ENCODE measurements at regions not wholly inside any gene's neighbourhood (a gene's known extent, or its start where the extent isn't known, plus 50 kb on each side); places are given as distances from the start of the nearest gene placed in this dataset.

DNA sequence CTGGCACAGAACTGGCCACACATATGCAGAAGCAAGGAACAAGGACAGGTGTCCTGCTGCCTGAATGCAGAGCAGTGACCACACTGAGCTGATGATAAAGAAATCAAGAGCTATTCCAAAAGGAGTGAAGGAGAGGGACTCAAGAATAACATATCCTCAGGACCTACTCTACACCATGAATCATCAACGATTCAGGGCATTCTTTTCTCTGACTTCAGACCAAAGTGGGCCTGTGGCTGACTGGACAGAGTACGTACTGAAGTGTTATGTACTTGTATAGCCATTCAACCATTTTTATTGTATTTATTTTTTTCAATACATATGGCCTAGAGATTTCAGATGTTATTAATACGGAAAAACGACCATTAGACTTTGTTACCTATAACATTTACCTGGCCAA, 177.5 kb upstream of the TMTC1 start:
- ATAC-seq (no peak), DNase-seq (no peak)
- TF ChIP-seq EZH2phosphoT487 (IDR thresholded peaks at IDR 0.05; ENCODE audit: borderline replicate concordance, low read length) (no peak), EZH2 (IDR thresholded peaks at IDR 0.05; ENCODE audit: low read length, unreplicated experiment) (no peak), CTCF (conservative IDR thresholded peaks at IDR 0.05; ENCODE audit: low read depth, low read length) (no peak)
- BruUV-seq (replicated peaks) = no TSS peak
- no peaks in the 10 kb centered on the region for H3F3A ChIP-seq (ENCODE audit: low read length, unreplicated experiment)
- no peaks in the 10 kb centered on the region for H3K79me2 ChIP-seq (ENCODE audit: low read length)
- no peak overlapping the region for H3K4me3 ChIP-seq (ENCODE audit: low read length)
- H3K36me3 ChIP-seq (ENCODE audit: low read depth, low read length) = no peaks in the 10 kb centered on the region
- no peak overlapping the region for H3K27ac ChIP-seq (ENCODE audit: low read length)
- no peaks in the 10 kb centered on the region for H4K20me1 ChIP-seq (ENCODE audit: low read length)
- no peaks in the 10 kb centered on the region for H3K9me3 ChIP-seq (ENCODE audit: low read length)
- no peak overlapping the region for H2AFZ ChIP-seq (ENCODE audit: low read length)
- no peaks in the 10 kb centered on the region for H3K9me2 ChIP-seq (replicated peaks; ENCODE audit: low read length)
- H3K27me3 ChIP-seq (ENCODE audit: low read length) = no peaks in the 10 kb centered on the region
- intact Hi-C loops (cut with micrococcal nuclease) = no loop called here
- POLR2A ChIA-PET (ENCODE audit: unreplicated experiment) = no interaction called here
- CTCF ChIA-PET = no interaction called here
- H3K4me2 ChIP-seq (ENCODE audit: low read length) = no peak overlapping the region
- no peak overlapping the region for H3K9ac ChIP-seq (ENCODE audit: low read length)
- H3K4me1 ChIP-seq (ENCODE audit: insufficient read depth, low read length) = no peaks in the 10 kb centered on the region

DNA sequence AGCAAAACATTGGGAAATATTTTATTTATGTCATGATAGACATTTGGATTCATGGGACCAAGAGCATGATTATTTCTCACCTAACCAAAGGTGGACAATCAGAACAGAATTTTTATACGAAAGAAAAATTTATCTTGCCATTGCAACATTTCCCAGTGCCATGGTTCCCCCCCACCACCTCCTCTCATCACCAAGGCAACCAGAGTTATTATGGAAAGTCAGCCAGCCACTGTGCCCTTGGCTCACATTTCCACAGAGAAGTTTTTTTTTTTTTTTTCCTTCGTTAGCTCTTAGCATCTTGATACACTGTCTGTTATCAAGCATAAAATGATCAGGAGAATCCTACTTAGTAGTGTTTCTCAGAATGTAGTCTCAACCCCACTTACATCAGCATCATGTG, 176.4 kb upstream of the TMTC1 start:
- CTCF ChIA-PET = no interaction called here
- no peak overlapping the region for H3K4me2 ChIP-seq (ENCODE audit: low read length)
- no peaks in the 10 kb centered on the region for H3K27me3 ChIP-seq (ENCODE audit: low read length)
- no TSS peak for BruUV-seq (replicated peaks)
- no peak overlapping the region for H3K4me3 ChIP-seq (ENCODE audit: low read length)
- no peaks in the 10 kb centered on the region for H4K20me1 ChIP-seq (ENCODE audit: low read length)
- H3K79me2 ChIP-seq (ENCODE audit: low read length) = no peaks in the 10 kb centered on the region
- intact Hi-C loops (cut with micrococcal nuclease) = no loop called here
- ATAC-seq = no peak
- TF ChIP-seq EZH2phosphoT487 (IDR thresholded peaks at IDR 0.05; ENCODE audit: borderline replicate concordance, low read length) (no peak), EZH2 (IDR thresholded peaks at IDR 0.05; ENCODE audit: low read length, unreplicated experiment) (no peak), CTCF (conservative IDR thresholded peaks at IDR 0.05; ENCODE audit: low read depth, low read length) (no peak)
- no peaks in the 10 kb centered on the region for H3K9me2 ChIP-seq (replicated peaks; ENCODE audit: low read length)
- DNase-seq = no peak
- no peak overlapping the region for H3K9ac ChIP-seq (ENCODE audit: low read length)
- no peak overlapping the region for H3K27ac ChIP-seq (ENCODE audit: low read length)
- H2AFZ ChIP-seq (ENCODE audit: low read length) = no peak overlapping the region
- POLR2A ChIA-PET (ENCODE audit: unreplicated experiment) = no interaction called here
- no peaks in the 10 kb centered on the region for H3K9me3 ChIP-seq (ENCODE audit: low read length)
- H3K36me3 ChIP-seq (ENCODE audit: low read depth, low read length) = no peaks in the 10 kb centered on the region
- no peaks in the 10 kb centered on the region for H3F3A ChIP-seq (ENCODE audit: low read length, unreplicated experiment)
- H3K4me1 ChIP-seq (ENCODE audit: insufficient read depth, low read length) = no peaks in the 10 kb centered on the region

DNA sequence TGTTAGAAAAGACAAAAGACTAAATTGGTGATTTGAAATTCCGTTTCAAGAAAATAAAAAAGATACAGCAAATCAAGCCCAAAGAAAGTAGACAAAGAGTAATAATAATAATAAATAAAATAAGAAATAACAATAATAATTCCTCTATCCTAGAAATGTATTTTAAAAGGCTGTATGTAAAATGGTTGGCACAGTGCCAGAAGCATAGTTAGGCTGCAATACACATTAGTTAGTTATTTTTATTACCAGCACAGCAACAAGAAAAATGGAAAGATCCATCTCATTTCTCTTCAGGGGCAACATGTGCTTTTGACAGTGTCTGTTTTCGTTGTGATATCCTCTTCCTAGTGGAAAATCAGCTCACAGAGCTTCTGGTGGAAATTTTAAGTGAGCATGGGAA, 174.1 kb upstream of the TMTC1 start:
- Histone ChIP-seq H2AFZ (ENCODE audit: low read length) (no peak overlapping the region), H4K20me1 (ENCODE audit: low read length) (no peaks in the 10 kb centered on the region), H3K4me2 (ENCODE audit: low read length) (no peak overlapping the region), H3K9me2 (replicated peaks; ENCODE audit: low read length) (no peaks in the 10 kb centered on the region), H3F3A (ENCODE audit: low read length, unreplicated experiment) (no peaks in the 10 kb centered on the region), H3K36me3 (ENCODE audit: low read depth, low read length) (no peaks in the 10 kb centered on the region), H3K4me1 (ENCODE audit: insufficient read depth, low read length) (no peaks in the 10 kb centered on the region), H3K9me3 (ENCODE audit: low read length) (no peaks in the 10 kb centered on the region), H3K79me2 (ENCODE audit: low read length) (no peaks in the 10 kb centered on the region), H3K27me3 (ENCODE audit: low read length) (no peaks in the 10 kb centered on the region), H3K9ac (ENCODE audit: low read length) (no peak overlapping the region), H3K4me3 (ENCODE audit: low read length) (no peak overlapping the region), H3K27ac (ENCODE audit: low read length) (no peak overlapping the region)
- CTCF ChIA-PET = no interaction called here
- no peak for DNase-seq
- BruUV-seq (replicated peaks) = no TSS peak
- POLR2A ChIA-PET (ENCODE audit: unreplicated experiment) = no interaction called here
- TF ChIP-seq EZH2phosphoT487 (IDR thresholded peaks at IDR 0.05; ENCODE audit: borderline replicate concordance, low read length) (no peak), EZH2 (IDR thresholded peaks at IDR 0.05; ENCODE audit: low read length, unreplicated experiment) (no peak), CTCF (conservative IDR thresholded peaks at IDR 0.05; ENCODE audit: low read depth, low read length) (no peak)
- intact Hi-C loops (cut with micrococcal nuclease) = no loop called here
- ATAC-seq = no peak
